Immature natural killer cell (primary cell): ENCODE measurements at regions not wholly inside any gene's neighbourhood (a gene's known extent, or its start where the extent isn't known, plus 50 kb on each side); places are given as distances from the start of the nearest gene placed in this dataset.
"Not testable (repeated sequence)": the region's sequence is repeated elsewhere in the genome, so short reads cannot be mapped to it uniquely, and the experiment has no call there.

Source experiments
- DNase-seq, 3 donors: peaks; one replicate each; pipeline ENCODE4 v3.0.0; 2022; ENCODE audit warnings: mixed read lengths in 1 of 3
- H3K27ac Mint-ChIP-seq, 6 donors: one replicate each; pipeline ENCODE4 v1.8.0; 2020; ENCODE audit warnings: mixed read lengths in 6 of 6, mild to moderate bottlenecking in 5 of 6, inconsistent platforms in 4 of 6, moderate library complexity in 3 of 6
- H3K27me3 Mint-ChIP-seq, 3 donors: one replicate each; pipeline ENCODE4 v1.8.0; 2020 to 2021; ENCODE audit warnings: low read depth in 3 of 3, mild to moderate bottlenecking in 3 of 3, mixed read lengths in 3 of 3, moderate library complexity in 3 of 3, inconsistent platforms in 1 of 3
- H3K36me3 Mint-ChIP-seq, 3 donors: one replicate each; pipeline ENCODE4 v1.8.0; 2020; ENCODE audit warnings: mixed read lengths in 3 of 3, inconsistent platforms in 2 of 3, mild to moderate bottlenecking in 2 of 3
- H3K4me1 Mint-ChIP-seq, 2 donors: one replicate each; pipeline ENCODE4 v1.8.0; 2020; ENCODE audit warnings: inconsistent platforms in 2 of 2, mild to moderate bottlenecking in 2 of 2, mixed read lengths in 2 of 2, moderate library complexity in 1 of 2
- H3K4me3 Mint-ChIP-seq, 5 donors: one replicate each; pipeline ENCODE4 v1.8.0; 2020; ENCODE audit warnings: mild to moderate bottlenecking in 5 of 5, mixed read lengths in 5 of 5, inconsistent platforms in 3 of 5, moderate library complexity in 3 of 5
- H3K9me3 Mint-ChIP-seq, 6 donors: one replicate each; pipeline ENCODE4 v1.8.0; 2020; ENCODE audit warnings: mild to moderate bottlenecking in 6 of 6, mixed read lengths in 6 of 6, inconsistent platforms in 4 of 6, moderate library complexity in 3 of 6

- no peak for DNase-seq
- Mint-ChIP-seq H3K4me1 (no peaks in the 10 kb centered on the region), H3K36me3 (no peaks in the 10 kb centered on the region), H3K27me3 (no peaks in the 10 kb centered on the region), H3K27ac (no peak overlapping the region), H3K9me3 (peaks cover 0 to 5% (median 0%) of the 10 kb centered on the region in 6 donors), H3K4me3 (no peak overlapping the region)
Measured at GRCh38 chrX:125651426-125651825, 331.8 kb downstream of the TEX13C start.

- no peak overlapping the region for H3K27ac Mint-ChIP-seq
Measured at GRCh38 chrX:125654501-125654900, 334.8 kb downstream of the TEX13C start.

DNA sequence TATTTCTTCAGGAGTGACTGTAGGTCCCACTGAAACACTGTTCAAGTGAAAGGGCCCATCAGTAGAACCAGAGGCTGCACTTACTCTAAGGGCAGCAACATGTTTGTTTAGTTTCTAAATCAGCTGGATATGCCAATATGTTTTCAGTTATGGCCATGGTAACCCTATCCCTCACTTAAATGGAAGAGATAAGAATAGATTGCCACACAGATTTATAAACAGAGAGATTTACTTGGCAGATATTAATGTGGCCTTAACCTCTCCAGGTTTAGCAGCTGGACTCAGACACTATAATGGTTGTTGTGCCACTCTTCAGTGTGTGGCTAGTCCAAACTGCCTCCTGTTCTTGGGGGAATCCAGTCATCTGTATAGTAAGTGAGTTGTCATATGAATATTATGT lies 354.1 kb downstream of the TEX13C start:
- Mint-ChIP-seq H3K27ac (no peak overlapping the region), H3K27me3 (peaks cover 0 to 3% (median 2%) of the 10 kb centered on the region in 3 donors), H3K36me3 (no peaks in the 10 kb centered on the region), H3K4me1 (no peaks in the 10 kb centered on the region), H3K4me3 (no peak overlapping the region), H3K9me3 (peaks cover 0 to 4% (median under 1%) of the 10 kb centered on the region in 6 donors)
- DNase-seq = no peak

More at GRCh38 chrX:125654501-125654900, 334.8 kb downstream of the TEX13C start:
- no peaks in the 10 kb centered on the region for H3K36me3 Mint-ChIP-seq
- H3K9me3 Mint-ChIP-seq = peaks cover 0 to 5% (median 2%) of the 10 kb centered on the region in 6 donors
- no peak for DNase-seq
- peaks cover 0 to 1% (median 0%) of the 10 kb centered on the region in 3 donors for H3K27me3 Mint-ChIP-seq
- no peaks in the 10 kb centered on the region for H3K4me1 Mint-ChIP-seq
- no peak overlapping the region for H3K4me3 Mint-ChIP-seq

GRCh38 chrX:125678258-125678657 lies 358.6 kb downstream of the TEX13C start:
- Mint-ChIP-seq H3K4me1 (no peaks in the 10 kb centered on the region), H3K36me3 (no peaks in the 10 kb centered on the region), H3K9me3 (peaks cover 0 to 4% (median under 1%) of the 10 kb centered on the region in 6 donors), H3K27me3 (peaks cover 0 to 4% (median 3%) of the 10 kb centered on the region in 3 donors), H3K27ac (no peak overlapping the region), H3K4me3 (no peak overlapping the region)
- DNase-seq = no peak

DNA sequence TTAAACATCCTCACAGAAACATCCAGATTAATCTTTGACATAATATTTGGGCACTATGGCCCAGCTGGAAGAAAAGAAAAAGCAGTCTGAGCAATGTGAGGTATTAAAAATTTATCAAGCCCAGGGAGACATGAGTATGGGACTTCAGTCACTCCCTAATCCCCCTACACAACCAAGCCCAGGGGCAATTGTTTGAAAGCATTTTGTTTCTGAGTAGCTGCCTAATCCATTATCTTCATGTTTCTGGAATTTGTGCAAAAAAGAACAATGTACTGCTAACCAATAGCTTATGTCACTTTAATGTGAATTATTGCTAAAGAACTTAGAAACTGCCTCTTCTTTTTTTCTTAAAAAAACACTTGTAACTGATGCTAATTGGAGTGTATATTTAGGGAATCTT lies 360.7 kb downstream of the TEX13C start:
- Mint-ChIP-seq H3K27me3 (peaks cover 3 to 4% (median 3%) of the 10 kb centered on the region in 3 donors), H3K4me3 (no peak overlapping the region), H3K27ac (no peak overlapping the region), H3K36me3 (no peaks in the 10 kb centered on the region), H3K9me3 (peaks cover 0 to 2% (median under 1%) of the 10 kb centered on the region in 6 donors), H3K4me1 (no peaks in the 10 kb centered on the region)
- no peak for DNase-seq

- no peak for DNase-seq
- Mint-ChIP-seq H3K36me3 (no peaks in the 10 kb centered on the region), H3K9me3 (peaks cover 0 to 2% (median 0%) of the 10 kb centered on the region in 6 donors), H3K27me3 (peaks cover 0 to 4% (median 3%) of the 10 kb centered on the region in 3 donors), H3K4me1 (no peaks in the 10 kb centered on the region), H3K4me3 (no peak overlapping the region), H3K27ac (no peak overlapping the region)
Measured at GRCh38 chrX:125681058-125681457, 361.4 kb downstream of the TEX13C start.

- peaks cover 0 to 4% (median 3%) of the 10 kb centered on the region in 3 donors for H3K27me3 Mint-ChIP-seq
- no peak overlapping the region for H3K4me3 Mint-ChIP-seq
- peaks cover 0 to 2% (median 0%) of the 10 kb centered on the region in 6 donors for H3K9me3 Mint-ChIP-seq
- no peaks in the 10 kb centered on the region for H3K4me1 Mint-ChIP-seq
- DNase-seq = no peak
- no peak overlapping the region for H3K27ac Mint-ChIP-seq
- H3K36me3 Mint-ChIP-seq = no peaks in the 10 kb centered on the region
Measured at GRCh38 chrX:125681507-125681906, 361.8 kb downstream of the TEX13C start.

DNA sequence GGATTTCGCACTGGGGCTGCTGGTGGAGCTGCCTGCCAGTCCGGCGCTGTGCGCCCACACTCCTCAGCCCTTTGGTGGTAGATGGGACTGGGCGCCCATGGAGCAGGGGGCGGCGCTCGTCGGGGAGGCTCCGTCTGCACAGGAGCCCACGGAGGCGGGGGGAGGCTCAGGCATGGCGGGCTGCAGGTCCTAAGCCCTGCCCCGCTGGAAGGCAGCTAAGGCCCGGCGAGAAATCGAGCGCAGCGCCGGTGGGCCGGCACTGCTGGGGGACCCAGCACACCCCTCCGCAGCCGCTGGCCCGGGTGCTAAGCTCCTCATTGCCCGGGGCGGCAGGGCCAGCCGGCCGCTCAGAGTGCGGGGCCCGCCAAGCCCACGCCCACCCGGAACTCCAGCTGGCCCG lies 370.9 kb downstream of the TEX13C start:
- not testable (repeated sequence) for H3K4me1 Mint-ChIP-seq, H3K4me3 Mint-ChIP-seq, DNase-seq, H3K27me3 Mint-ChIP-seq, H3K36me3 Mint-ChIP-seq, H3K9me3 Mint-ChIP-seq, H3K27ac Mint-ChIP-seq

DNA sequence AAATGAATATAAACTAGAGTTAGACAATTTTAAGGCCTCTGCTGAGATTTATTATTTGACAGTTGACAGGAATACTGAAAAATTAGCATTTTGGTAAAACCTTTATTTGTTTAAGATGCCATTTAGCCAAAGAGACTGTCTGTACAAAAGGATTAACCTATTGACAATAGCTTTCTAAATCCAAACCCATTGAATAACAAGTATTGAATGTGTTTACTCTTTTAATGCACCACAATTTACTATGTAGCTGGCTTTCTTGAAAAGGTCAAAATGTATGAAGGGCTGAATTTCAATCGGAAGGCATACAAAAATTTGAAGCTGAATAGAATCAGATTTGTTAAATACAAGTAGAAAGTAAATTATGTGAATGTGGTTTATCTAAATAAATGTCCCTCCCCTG lies 374.5 kb downstream of the TEX13C start:
- peaks cover 0 to 6% (median 0%) of the 10 kb centered on the region in 3 donors for H3K27me3 Mint-ChIP-seq
- DNase-seq = no peak
- no peaks in the 10 kb centered on the region for H3K4me1 Mint-ChIP-seq
- peaks cover 0 to 3% (median 0%) of the 10 kb centered on the region in 6 donors for H3K9me3 Mint-ChIP-seq
- no peak overlapping the region for H3K4me3 Mint-ChIP-seq
- H3K27ac Mint-ChIP-seq = no peak overlapping the region
- H3K36me3 Mint-ChIP-seq = no peaks in the 10 kb centered on the region

DNA sequence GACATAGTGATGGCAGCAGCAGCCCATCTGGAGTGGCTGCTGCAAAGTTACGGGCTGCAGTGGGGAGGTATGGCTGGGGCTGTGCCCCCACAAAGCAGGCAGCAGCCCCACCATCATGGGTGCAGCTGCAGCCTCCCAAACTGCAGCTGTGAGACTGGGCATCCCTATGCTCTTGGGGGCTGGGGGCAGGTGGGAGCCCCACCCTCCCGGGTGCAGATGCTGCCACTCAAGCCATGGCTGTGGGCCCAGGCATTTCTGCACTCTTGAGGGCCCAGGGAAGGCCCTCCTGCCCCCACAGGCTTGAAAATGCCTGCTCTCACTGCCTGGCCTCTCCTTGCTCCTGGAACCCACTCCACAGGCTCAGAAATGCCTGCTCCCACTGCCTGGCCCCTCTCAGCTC lies 389.4 kb downstream of the TEX13C start:
- Mint-ChIP-seq H3K4me1 (no peaks in the 10 kb centered on the region), H3K36me3 (no peaks in the 10 kb centered on the region), H3K27me3 (peaks cover 0 to 2% (median 2%) of the 10 kb centered on the region in 3 donors), H3K9me3 (peaks cover 0 to 12% (median under 1%) of the 10 kb centered on the region in 6 donors), H3K27ac (no peak overlapping the region), H3K4me3 (no peak overlapping the region)
- DNase-seq = no peak

DNA sequence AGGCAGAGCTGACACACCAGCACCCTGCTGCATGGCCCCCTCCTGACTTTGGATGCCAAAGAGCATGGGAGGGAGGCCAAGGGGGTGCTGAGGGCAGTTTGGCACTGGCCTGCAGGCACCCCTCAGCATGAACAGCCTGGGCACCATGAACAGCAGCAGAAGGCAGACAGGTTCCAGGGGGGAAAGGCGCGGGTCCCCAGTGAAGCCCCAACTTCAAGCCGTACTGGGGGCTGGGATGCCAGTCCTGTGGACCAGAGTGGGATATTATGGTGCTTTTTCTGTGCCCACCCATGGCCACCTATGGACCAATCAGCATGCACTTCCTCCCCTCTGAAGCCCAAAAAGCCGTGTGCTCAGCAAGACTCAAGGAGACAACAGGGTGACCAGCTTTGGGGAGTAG lies 389.9 kb downstream of the TEX13C start:
- H3K36me3 Mint-ChIP-seq = no peaks in the 10 kb centered on the region
- peaks cover 0 to 12% (median 0%) of the 10 kb centered on the region in 6 donors for H3K9me3 Mint-ChIP-seq
- peaks cover 0 to 2% (median 2%) of the 10 kb centered on the region in 3 donors for H3K27me3 Mint-ChIP-seq
- no peak overlapping the region for H3K4me3 Mint-ChIP-seq
- no peak for DNase-seq
- no peak overlapping the region for H3K27ac Mint-ChIP-seq
- no peaks in the 10 kb centered on the region for H3K4me1 Mint-ChIP-seq

- H3K4me3 Mint-ChIP-seq = no peak overlapping the region
- H3K9me3 Mint-ChIP-seq = peaks cover 0 to 12% (median 0%) of the 10 kb centered on the region in 6 donors
- no peaks in the 10 kb centered on the region for H3K4me1 Mint-ChIP-seq
- H3K36me3 Mint-ChIP-seq = no peaks in the 10 kb centered on the region
- peaks cover 0 to 2% (median 2%) of the 10 kb centered on the region in 3 donors for H3K27me3 Mint-ChIP-seq
- no peak overlapping the region for H3K27ac Mint-ChIP-seq
- no peak for DNase-seq
Measured at GRCh38 chrX:125710403-125711062, 390.9 kb downstream of the TEX13C start.

DNA sequence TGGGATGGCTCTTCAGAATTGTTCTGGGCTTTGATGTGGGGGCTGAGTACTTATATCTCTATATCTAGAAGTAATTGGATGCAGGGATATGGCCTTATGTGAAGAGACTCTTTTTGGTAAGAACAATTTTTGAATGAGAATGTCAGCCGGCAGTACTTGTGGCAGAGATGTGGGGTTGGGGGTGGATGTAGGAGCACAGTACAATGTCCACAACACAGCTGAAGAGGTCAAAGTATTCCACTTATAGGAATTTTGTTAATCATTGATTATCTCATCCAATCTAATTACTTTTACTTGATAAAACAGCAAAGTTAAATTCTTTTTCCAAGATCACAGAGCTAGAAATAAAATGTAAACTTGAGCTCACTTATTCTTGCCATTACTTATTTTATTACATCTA lies 391.4 kb downstream of the TEX13C start:
- peaks cover 0 to 12% (median 0%) of the 10 kb centered on the region in 6 donors for H3K9me3 Mint-ChIP-seq
- H3K4me1 Mint-ChIP-seq = no peaks in the 10 kb centered on the region
- no peak for DNase-seq
- H3K36me3 Mint-ChIP-seq = no peaks in the 10 kb centered on the region
- no peak overlapping the region for H3K4me3 Mint-ChIP-seq
- H3K27me3 Mint-ChIP-seq = peaks cover 0 to 3% (median 2%) of the 10 kb centered on the region in 3 donors
- H3K27ac Mint-ChIP-seq = no peak overlapping the region

DNA sequence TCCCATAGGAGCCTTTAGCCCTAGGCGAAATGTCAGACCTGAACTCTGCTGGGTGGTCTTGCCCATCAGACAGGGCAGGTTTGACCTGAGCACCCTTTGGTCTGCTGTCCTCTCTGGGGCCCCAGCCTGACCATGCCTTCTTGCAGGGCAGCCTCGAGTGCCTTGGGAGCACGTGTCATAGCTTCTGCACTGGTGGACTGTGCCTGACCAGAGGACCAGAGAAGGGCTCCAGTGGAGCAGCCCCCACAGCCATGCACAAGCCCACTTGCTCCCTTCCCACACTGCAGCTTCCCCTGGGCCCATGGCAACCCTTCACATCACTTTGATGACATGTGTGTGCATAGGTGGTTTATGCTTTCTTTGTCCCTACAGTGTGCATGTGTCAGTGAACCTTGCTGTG lies 394.0 kb downstream of the TEX13C start:
- DNase-seq = no peak
- no peak overlapping the region for H3K4me3 Mint-ChIP-seq
- no peaks in the 10 kb centered on the region for H3K36me3 Mint-ChIP-seq
- peaks cover 0 to 7% (median 0%) of the 10 kb centered on the region in 6 donors for H3K9me3 Mint-ChIP-seq
- no peaks in the 10 kb centered on the region for H3K4me1 Mint-ChIP-seq
- peaks cover 0 to 2% (median 2%) of the 10 kb centered on the region in 3 donors for H3K27me3 Mint-ChIP-seq
- no peak overlapping the region for H3K27ac Mint-ChIP-seq

DNA sequence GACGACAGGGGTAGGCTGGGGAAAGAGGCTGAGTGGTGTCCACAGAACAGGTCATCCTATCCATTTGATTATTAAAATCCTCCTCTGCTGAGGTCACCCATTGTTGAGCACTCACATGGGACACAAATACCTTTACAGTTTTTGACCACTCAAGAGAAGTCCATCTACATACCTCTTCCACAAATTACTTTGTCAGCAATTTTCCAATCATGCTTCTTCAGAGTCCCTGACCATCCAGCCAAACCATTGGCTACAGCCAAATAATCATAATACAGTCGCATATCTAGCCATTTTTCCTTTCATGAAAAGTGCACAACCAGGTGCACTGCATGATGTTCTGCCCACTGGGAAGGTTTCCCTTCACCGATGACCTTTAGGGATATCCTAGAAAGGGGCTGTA lies 407.4 kb downstream of the TEX13C start:
- peaks cover 0 to 4% (median under 1%) of the 10 kb centered on the region in 6 donors for H3K9me3 Mint-ChIP-seq
- no peak for DNase-seq
- H3K36me3 Mint-ChIP-seq = no peaks in the 10 kb centered on the region
- no peak overlapping the region for H3K27ac Mint-ChIP-seq
- peaks cover 0 to 2% (median 0%) of the 10 kb centered on the region in 3 donors for H3K27me3 Mint-ChIP-seq
- H3K4me1 Mint-ChIP-seq = no peaks in the 10 kb centered on the region
- H3K4me3 Mint-ChIP-seq = no peak overlapping the region
